Suprapubic skin (tissue), 4 donors: ENCODE measurements at regions not wholly inside any gene's neighbourhood (a gene's known extent, or its start where the extent isn't known, plus 50 kb on each side); places are given as distances from the start of the nearest gene placed in this dataset.

Experiments
- DNase-seq, 2 donors: peaks; one replicate each; pipeline ENCODE4 v3.0.0-alpha.2; 2019; ENCODE audit warnings: low spot score in 2 of 2
- H3K27ac ChIP-seq: fragments of 200-600 bp; sonication (generic); one replicate; pipeline ENCODE4 v1.5.1; 2019
- H3K27me3 ChIP-seq: fragments of 200-600 bp; sonication (generic); one replicate; pipeline ENCODE4 v1.5.1; 2019
- H3K36me3 ChIP-seq: fragments of 200-600 bp; sonication (generic); one replicate; pipeline ENCODE4 v1.5.1; 2019
- H3K4me1 ChIP-seq: fragments of 200-600 bp; sonication (generic); one replicate; pipeline ENCODE4 v1.5.1; 2019
- H3K4me3 ChIP-seq: fragments of 200-600 bp; sonication (generic); one replicate; pipeline ENCODE4 v1.5.1; 2019; ENCODE audit warnings: mild to moderate bottlenecking
- H3K9me3 ChIP-seq: fragments of 200-600 bp; sonication (generic); one replicate; pipeline ENCODE4 v1.5.1; 2019
- EP300 ChIP-seq: sonication (generic); formaldehyde crosslinking; IDR thresholded peaks from one replicate; pipeline ENCODE4 v1.6.1; 2017; ENCODE audit warnings: antibody characterized with exemption
- POLR2A ChIP-seq, 2 donors: fragments of 450-650 bp; IDR thresholded peaks; one replicate each; pipeline ENCODE4 v1.6.1; 2017; ENCODE audit warnings: antibody characterized with exemption in 2 of 2, mild to moderate bottlenecking in 2 of 2, moderate library complexity in 2 of 2
- POLR2AphosphoS5 ChIP-seq, 3 donors: sonication (generic); formaldehyde crosslinking; IDR thresholded peaks; one replicate each; pipeline ENCODE4 v1.6.1; 2017; ENCODE audit warnings: antibody characterized with exemption in 3 of 3
- WGBS: methylation state at CpG from one replicate; pipeline ENCODE4 v1.1.5; 2018; 5-methylcytosine and 5-hydroxymethylcytosine counted together
- TF ChIP-seq, protein P1 (sequence below), 2 donors: fragments of 200-600 bp in 1 of 2; fragments of 450-650 bp in 1 of 2; sonication (generic) in 1 of 2; IDR thresholded peaks; one replicate each; pipeline ENCODE4 v1.5.1; 2016 to 2019; ENCODE audit warnings: antibody characterized with exemption in 2 of 2, mild to moderate bottlenecking in 1 of 2, moderate library complexity in 1 of 2

DNA sequence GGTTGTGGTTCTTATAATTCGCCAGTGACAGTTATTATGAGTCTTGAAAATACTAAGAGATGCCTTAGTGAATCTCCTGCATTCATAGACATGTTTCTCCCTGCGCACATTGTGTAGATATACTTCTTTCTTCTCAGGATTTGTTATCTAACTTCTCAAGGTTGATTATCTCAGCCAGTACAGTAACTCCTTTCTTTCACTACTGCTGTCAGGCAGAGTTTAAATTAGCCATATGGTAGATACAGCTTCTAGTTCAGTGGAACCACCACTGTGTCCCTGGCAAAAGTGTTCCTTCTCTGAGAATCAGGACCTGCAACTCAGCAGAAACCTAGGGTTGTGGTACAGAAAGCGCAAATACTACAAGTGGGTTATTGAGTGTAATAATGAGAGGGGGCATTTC is 175.0 kb upstream of the SGO1 start:
- H3K36me3 ChIP-seq, result no peaks in the 10 kb centered on the region
- H3K27ac ChIP-seq, result no peak overlapping the region
- H3K4me1 ChIP-seq, result no peaks in the 10 kb centered on the region
- no peak overlapping the region for H3K4me3 ChIP-seq
- TF ChIP-seq EP300, result no peak
- TF ChIP-seq POLR2AphosphoS5 (IDR thresholded peaks at IDR 0.05), result no peak
- TF ChIP-seq, protein P1, sequence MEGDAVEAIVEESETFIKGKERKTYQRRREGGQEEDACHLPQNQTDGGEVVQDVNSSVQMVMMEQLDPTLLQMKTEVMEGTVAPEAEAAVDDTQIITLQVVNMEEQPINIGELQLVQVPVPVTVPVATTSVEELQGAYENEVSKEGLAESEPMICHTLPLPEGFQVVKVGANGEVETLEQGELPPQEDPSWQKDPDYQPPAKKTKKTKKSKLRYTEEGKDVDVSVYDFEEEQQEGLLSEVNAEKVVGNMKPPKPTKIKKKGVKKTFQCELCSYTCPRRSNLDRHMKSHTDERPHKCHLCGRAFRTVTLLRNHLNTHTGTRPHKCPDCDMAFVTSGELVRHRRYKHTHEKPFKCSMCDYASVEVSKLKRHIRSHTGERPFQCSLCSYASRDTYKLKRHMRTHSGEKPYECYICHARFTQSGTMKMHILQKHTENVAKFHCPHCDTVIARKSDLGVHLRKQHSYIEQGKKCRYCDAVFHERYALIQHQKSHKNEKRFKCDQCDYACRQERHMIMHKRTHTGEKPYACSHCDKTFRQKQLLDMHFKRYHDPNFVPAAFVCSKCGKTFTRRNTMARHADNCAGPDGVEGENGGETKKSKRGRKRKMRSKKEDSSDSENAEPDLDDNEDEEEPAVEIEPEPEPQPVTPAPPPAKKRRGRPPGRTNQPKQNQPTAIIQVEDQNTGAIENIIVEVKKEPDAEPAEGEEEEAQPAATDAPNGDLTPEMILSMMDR (IDR thresholded peaks at IDR 0.05), result no peak
- no peak for TF ChIP-seq POLR2A (IDR thresholded peaks at IDR 0.05)
- H3K27me3 ChIP-seq, result no peaks in the 10 kb centered on the region
- no peaks in the 10 kb centered on the region for H3K9me3 ChIP-seq
- DNase-seq, result no peak
- WGBS, result 96% methylated on average over 3 of the region's 3 CpGs

DNA sequence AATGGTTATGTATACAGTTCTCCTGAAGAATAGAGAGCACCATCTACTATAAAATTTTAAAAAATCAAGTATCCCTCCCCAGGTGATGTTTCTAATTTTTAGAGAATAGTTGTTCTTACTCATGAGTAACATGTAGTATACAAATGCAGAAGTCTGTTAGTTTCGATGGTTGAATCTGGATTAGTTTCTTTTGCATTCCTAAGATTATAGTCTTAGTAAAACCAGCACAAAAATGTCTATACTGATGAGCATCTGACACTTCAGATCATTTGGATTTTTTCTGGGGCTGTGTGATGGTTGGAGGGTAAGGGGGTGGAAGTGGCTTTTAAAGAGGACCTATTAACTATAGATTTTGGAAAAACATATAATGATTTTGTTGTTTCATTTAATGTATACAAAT is 167.3 kb upstream of the SGO1 start:
- Histone ChIP-seq H3K27me3 (no peaks in the 10 kb centered on the region), H3K27ac (no peak overlapping the region), H3K36me3 (no peaks in the 10 kb centered on the region), H3K4me3 (no peak overlapping the region), H3K4me1 (no peaks in the 10 kb centered on the region), H3K9me3 (no peaks in the 10 kb centered on the region)
- TF ChIP-seq EP300, result no peak
- 89% methylated on average over 1 of the region's 1 CpG for WGBS
- no peak for DNase-seq

DNA sequence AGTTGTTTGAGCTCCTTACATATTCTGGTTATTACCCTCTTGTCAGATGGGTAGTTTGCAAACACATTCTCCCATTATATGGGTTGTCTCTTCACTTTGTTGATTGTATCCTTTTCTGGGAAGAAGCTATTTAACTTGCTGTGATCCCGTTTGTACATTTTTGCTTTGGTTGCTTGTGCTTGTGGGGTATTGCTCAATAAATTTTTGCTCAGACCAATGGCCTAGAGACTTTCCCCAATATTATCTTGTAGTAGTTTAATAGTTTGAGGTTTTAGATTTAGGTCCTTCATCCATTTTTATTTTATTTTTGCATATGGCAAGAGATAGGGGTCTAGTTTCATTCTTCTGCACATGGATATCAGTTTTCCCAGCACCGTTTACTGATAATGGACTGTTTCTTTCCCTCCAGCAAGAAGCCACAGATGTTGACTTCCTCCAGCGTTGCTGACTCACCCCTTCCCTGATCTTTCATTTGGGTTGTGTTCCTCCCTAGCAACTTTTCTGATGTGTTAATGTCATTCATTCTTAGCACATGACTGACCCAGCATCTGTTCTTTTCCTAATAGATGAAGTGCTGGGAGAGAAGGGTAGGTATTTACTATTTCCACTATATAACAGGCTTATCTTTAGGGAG is 166.7 kb upstream of the SGO1 start:
- Histone ChIP-seq H3K9me3 (no peaks in the 10 kb centered on the region), H3K27me3 (no peaks in the 10 kb centered on the region), H3K4me1 (no peaks in the 10 kb centered on the region), H3K4me3 (no peak overlapping the region), H3K36me3 (no peaks in the 10 kb centered on the region), H3K27ac (no peak overlapping the region)
- TF ChIP-seq EP300, result no peak
- TF ChIP-seq, protein P1 (IDR thresholded peaks at IDR 0.05), result no peak
- no peak for TF ChIP-seq POLR2AphosphoS5 (IDR thresholded peaks at IDR 0.05)
- no peak for TF ChIP-seq POLR2A (IDR thresholded peaks at IDR 0.05)
- no peak for DNase-seq
- 59% methylated on average over 3 of the region's 3 CpGs for WGBS

DNA sequence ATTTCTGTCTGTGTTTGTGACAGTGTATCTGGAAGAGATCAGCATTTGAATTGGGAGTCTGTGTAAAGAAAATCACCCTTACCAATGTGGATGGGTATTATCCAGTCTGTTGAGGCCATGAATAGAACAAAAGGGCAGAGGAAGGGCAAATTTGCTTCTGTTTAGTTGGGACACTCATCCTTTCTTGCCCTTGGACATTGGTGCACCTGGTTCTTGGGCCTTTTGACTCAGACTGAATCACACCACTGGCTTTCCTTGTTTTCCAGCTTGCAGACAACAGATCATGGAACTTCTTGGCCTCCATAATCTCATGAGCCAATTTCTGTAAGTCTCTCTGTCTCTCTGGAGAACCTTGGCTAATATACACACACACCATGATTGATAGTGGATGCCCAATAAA is 164.4 kb upstream of the SGO1 start:
- Histone ChIP-seq H3K9me3 (no peaks in the 10 kb centered on the region), H3K27ac (no peak overlapping the region), H3K4me3 (no peak overlapping the region), H3K36me3 (no peaks in the 10 kb centered on the region), H3K4me1 (no peaks in the 10 kb centered on the region), H3K27me3 (no peaks in the 10 kb centered on the region)
- no peak for DNase-seq
- no peak for TF ChIP-seq POLR2A (IDR thresholded peaks at IDR 0.05)
- no peak for TF ChIP-seq EP300
- TF ChIP-seq, protein P1 (IDR thresholded peaks at IDR 0.05), result no peak
- TF ChIP-seq POLR2AphosphoS5 (IDR thresholded peaks at IDR 0.05), result no peak

DNA sequence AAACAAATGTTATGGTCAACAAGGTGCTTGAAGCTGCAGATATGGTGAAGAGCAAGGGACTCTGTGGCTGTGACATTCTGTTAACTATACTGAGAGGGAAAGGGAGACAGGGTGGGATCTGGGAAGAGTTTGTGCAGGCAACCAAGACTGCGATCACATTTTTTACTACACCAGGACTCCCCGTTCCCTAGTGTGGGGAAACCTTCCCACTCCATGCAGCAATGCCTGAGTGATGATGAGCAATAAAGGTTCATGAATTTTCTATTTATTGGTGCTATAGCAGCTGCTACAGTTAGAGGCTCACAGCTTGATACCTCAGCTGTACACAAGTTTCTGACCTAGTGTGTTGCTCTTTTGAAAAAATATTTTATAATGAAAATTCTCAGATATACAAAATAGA is 160.9 kb upstream of the SGO1 start:
- H3K27ac ChIP-seq, result no peak overlapping the region
- no peaks in the 10 kb centered on the region for H3K36me3 ChIP-seq
- H3K4me3 ChIP-seq, result no peak overlapping the region
- no peaks in the 10 kb centered on the region for H3K9me3 ChIP-seq
- no peaks in the 10 kb centered on the region for H3K27me3 ChIP-seq
- no peak for DNase-seq
- WGBS, result 88% methylated on average over 2 of the region's 2 CpGs
- TF ChIP-seq POLR2AphosphoS5 (IDR thresholded peaks at IDR 0.05) (no peak), EP300 (no peak), POLR2A (IDR thresholded peaks at IDR 0.05) (no peak)
- H3K4me1 ChIP-seq, result no peaks in the 10 kb centered on the region

DNA sequence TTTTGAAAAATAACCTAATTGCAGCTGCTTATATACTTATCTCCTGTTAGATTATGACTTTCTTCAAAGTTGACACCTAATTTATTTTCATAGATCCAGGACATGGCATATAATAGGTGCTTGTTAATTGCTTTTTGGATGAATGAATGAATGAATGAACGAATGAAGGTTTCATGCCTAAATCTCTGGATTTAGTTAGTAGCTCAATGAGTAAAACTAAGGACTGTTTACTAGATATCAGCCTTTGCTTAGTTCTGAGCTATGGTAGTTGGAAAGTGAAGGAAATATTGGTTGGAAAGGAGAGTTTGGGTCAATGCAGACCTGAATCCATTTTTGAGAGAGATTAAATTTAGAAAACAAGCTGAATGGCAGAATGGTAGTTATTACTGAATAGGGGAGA is 160.4 kb upstream of the SGO1 start:
- TF ChIP-seq POLR2A (IDR thresholded peaks at IDR 0.05) (no peak), EP300 (no peak), POLR2AphosphoS5 (IDR thresholded peaks at IDR 0.05) (no peak)
- TF ChIP-seq, protein P1 (IDR thresholded peaks at IDR 0.05), result no peak
- H3K27ac ChIP-seq, result no peak overlapping the region
- WGBS, result 75% methylated on average over 1 of the region's 1 CpG
- H3K27me3 ChIP-seq, result no peaks in the 10 kb centered on the region
- no peaks in the 10 kb centered on the region for H3K9me3 ChIP-seq
- DNase-seq, result no peak
- H3K4me3 ChIP-seq, result no peak overlapping the region
- H3K36me3 ChIP-seq, result no peaks in the 10 kb centered on the region
- H3K4me1 ChIP-seq, result no peaks in the 10 kb centered on the region
